Loucy (cell line): ENCODE measurements at regions not wholly inside any gene's neighbourhood (a gene's known extent, or its start where the extent isn't known, plus 50 kb on each side); places are given as distances from the start of the nearest gene placed in this dataset.

ENCODE experiments used
- EZH2phosphoT487 ChIP-seq: fragments of 200-600 bp; IDR thresholded peaks from 2 replicates; pipeline ENCODE4 v1.6.1; 2018; ENCODE audit warnings: antibody characterized with exemption, mild to moderate bottlenecking, moderate library complexity, borderline replicate concordance
- TF ChIP-seq, protein P1 (sequence below): fragments of 200-600 bp; sonication (generic); conservative IDR thresholded peaks from 2 replicates; pipeline ENCODE4 v1.5.1; 2014; ENCODE audit warnings: mild to moderate bottlenecking, antibody characterized with exemption, low read length

GRCh38 chr9:23467276-23467675 is 358.8 kb downstream of the ELAVL2 start:
- TF ChIP-seq, protein P1, sequence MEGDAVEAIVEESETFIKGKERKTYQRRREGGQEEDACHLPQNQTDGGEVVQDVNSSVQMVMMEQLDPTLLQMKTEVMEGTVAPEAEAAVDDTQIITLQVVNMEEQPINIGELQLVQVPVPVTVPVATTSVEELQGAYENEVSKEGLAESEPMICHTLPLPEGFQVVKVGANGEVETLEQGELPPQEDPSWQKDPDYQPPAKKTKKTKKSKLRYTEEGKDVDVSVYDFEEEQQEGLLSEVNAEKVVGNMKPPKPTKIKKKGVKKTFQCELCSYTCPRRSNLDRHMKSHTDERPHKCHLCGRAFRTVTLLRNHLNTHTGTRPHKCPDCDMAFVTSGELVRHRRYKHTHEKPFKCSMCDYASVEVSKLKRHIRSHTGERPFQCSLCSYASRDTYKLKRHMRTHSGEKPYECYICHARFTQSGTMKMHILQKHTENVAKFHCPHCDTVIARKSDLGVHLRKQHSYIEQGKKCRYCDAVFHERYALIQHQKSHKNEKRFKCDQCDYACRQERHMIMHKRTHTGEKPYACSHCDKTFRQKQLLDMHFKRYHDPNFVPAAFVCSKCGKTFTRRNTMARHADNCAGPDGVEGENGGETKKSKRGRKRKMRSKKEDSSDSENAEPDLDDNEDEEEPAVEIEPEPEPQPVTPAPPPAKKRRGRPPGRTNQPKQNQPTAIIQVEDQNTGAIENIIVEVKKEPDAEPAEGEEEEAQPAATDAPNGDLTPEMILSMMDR, result no peak
- no peak for TF ChIP-seq EZH2phosphoT487
